GM19025 (cell line): ENCODE measurements at regions not wholly inside any gene's neighbourhood (a gene's known extent, or its start where the extent isn't known, plus 50 kb on each side); places are given as distances from the start of the nearest gene placed in this dataset.

ENCODE experiments used
- ATAC-seq: cut with Tn5 transposase; IDR thresholded peaks from one replicate; pipeline ENCODE4 v1.9.1; 2021; ENCODE audit warnings: mild to moderate bottlenecking, low read depth, moderate library complexity; ENCODE audit not compliant: unreplicated experiment

DNA sequence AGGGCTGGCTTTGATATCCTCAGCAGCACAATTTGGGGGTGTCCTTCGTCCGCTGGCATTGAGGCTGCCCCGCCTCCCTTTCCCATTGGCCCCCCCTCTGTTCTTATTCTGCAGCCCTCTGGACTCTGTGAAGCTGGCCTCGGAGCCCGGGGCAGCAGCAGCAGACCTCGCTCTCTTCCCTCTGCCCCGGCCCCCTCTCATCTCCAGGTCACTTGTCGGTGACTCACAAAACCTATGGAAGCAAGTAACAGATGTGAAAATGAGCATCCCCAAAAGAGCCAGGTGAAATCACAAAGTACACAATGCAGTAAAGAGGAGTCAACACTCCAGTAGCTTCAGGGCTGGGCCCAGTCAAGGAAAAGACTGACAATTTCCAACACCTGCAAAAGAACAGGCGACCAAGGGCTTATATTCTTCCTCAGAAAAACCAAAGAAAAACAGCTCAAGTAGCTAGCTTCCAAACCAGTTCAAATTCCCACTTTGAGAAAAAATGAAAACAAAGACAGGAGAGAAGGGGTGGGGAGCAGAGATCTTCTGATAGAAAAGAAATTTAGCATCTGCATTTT lies 97.5 kb downstream of the ZNF608 start:
- no peak for ATAC-seq

GRCh38 chr5:124647352-124647751 lies 99.1 kb downstream of the ZNF608 start:
- ATAC-seq: no peak

DNA sequence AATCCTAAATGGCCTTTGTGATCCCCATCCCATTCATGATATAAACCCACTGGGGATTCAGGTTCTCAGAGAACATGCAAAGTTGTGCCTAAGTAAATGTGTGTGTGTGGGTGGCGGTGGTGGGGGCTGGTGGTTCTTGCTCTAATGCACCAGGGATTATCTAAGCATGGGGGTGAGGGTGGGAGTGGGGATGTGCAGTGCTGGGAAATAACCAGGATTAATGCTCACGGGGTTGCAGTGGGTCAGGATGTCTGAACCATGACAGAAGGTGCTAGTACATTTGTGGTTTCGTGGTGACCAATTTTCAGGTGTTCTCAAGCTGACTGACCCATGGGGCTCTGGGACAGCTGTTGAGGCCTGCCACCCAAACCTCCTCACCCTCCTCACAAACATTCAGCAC lies 101.0 kb downstream of the ZNF608 start:
- ATAC-seq: no peak

- no peak for ATAC-seq
These were observed 101.9 kb downstream of the ZNF608 start for GRCh38 chr5:124644582-124644981.

DNA sequence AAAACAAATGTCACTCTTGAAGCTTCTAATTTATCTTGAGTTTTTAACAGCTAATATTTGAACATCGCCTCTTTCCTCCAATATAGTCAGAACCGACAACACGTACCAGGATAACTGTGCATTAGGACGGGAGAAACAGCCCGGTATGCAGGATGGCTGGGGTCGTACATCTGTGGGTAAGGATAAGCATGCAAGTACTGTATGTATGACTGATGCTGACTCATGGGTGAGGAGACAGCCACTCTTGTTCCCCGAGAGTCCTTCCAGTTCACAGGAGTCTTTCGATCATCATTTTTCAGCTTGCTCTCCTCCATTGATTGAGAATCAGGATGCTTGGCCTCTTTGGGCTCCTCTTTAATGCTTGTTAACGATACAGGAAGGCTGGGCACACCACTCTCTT lies 102.3 kb downstream of the ZNF608 start:
- no peak for ATAC-seq

GRCh38 chr5:124643336-124643735 lies 103.1 kb downstream of the ZNF608 start:
- no peak for ATAC-seq

- ATAC-seq: no peak
These were observed 104.3 kb downstream of the ZNF608 start for GRCh38 chr5:124642151-124642550.

DNA sequence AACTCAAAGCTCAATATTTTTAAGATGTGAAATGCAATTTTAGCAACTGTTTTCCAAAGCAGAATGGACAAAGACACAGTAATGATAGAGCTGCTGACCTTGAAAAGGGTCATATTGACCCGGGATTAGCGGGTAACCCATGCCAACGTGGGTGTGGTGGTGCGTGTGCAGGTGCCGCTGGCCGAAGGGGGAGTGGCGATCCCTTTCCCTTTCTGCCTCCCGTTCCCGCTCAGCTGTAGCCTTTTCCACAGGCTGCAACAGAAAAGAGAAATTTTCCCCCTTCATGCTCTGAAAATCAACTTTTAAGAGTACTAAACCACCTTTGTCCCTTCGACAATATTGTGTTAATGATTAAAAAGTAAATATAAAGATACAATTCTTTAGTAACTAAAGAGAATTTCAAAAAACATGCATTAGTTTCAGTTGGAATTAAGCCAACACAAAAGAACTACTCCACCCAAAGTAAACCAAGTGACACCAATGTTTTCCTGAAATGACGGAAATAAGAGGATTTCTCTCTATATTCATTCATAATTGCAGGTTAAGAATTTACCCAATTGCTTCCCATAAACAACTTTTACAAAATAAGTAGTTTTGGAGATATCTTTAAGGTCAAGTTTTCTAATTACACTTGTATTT lies 105.2 kb downstream of the ZNF608 start:
- no peak for ATAC-seq

- ATAC-seq: no peak
These were observed 107.3 kb downstream of the ZNF608 start for GRCh38 chr5:124639095-124639665.

DNA sequence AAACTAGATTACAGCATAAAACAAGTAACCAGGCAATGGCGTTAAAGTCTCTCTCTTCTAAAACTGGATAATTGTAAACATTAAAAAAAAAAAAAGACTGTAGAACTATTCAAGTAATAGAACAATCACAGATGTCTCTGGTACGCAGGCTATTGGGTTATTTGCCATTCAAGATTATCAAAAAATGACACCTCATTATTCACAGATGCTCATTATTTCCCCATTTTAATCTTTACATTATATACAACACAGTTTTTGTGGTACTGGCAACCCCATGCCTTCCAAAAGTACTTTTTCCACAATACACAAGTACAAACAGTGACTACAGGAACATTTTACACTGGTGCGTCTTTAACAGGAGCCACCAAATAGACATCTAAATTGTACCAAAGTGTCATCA lies 109.4 kb downstream of the ZNF608 start:
- ATAC-seq: no peak

- no peak for ATAC-seq
These were observed 111.6 kb downstream of the ZNF608 start for GRCh38 chr5:124634741-124635323.

- no peak for ATAC-seq
These were observed 112.2 kb downstream of the ZNF608 start for GRCh38 chr5:124634228-124634739.

DNA sequence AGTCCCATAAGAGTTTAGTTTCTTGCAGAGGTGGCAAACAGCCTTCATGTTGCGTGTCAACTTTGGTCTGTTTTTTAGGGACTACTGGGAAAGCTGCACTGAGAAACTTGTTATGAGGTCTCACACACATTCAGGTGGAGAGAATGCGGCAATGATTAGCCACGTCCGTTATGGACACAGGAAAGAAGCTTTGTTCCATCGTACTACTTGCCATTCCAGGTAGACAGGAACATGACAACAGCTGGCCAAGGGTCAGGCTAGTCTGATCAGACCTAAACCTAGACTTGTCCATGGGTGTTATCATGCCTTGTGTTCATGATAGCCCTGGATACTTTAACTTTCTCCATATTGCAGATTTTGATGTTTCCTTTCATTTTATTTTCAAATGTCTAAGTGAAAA lies 113.2 kb downstream of the ZNF608 start:
- ATAC-seq: no peak

- no peak for ATAC-seq
These were observed 114.4 kb downstream of the ZNF608 start for GRCh38 chr5:124631874-124632550.

DNA sequence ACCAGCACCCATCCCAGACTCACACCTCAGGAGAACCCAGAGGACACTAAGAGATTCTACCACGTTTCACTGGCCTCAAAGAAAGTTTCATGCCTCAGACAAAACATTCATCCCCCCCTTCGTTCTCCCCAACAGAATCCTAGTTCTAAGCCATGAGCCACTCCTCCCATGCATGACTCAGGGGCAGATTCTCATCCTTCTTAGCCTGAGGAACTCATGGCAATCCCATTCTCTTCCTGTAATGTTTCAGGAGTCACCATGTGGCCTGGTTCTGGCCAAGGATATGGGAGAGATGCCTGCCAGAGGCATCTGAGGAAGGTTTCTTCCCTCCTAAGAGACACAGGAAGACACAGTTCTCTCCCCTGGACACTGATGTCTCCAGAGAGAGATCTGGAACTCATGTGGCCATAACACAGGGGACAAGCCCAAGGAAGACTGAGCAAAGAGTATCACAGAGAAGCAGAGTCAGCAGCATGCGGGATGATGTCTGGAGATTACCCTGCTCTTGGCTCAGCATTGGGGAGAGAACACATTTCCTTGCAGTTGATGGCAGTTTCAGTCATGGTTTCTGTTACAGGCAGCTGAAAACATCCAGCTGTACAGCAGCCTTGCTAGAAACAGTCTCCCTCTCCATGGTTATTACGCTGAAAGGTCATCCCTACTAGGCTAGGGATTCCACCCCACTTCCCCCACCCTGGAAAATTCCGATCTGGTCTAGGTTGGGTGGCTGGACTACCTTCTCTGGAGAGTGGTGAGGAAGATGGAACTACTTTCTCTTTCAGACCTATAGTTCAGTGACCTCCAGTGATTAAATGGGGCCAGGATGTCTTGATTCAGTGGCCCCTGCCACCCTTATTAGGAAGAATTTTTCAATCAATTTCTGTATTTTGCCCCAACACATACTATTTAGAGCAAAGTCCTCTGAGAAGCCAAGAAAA lies 115.4 kb downstream of the ZNF608 start:
- ATAC-seq: peak; percentile 72

GRCh38 chr5:124628721-124629596 lies 117.5 kb downstream of the ZNF608 start:
- ATAC-seq: no peak

DNA sequence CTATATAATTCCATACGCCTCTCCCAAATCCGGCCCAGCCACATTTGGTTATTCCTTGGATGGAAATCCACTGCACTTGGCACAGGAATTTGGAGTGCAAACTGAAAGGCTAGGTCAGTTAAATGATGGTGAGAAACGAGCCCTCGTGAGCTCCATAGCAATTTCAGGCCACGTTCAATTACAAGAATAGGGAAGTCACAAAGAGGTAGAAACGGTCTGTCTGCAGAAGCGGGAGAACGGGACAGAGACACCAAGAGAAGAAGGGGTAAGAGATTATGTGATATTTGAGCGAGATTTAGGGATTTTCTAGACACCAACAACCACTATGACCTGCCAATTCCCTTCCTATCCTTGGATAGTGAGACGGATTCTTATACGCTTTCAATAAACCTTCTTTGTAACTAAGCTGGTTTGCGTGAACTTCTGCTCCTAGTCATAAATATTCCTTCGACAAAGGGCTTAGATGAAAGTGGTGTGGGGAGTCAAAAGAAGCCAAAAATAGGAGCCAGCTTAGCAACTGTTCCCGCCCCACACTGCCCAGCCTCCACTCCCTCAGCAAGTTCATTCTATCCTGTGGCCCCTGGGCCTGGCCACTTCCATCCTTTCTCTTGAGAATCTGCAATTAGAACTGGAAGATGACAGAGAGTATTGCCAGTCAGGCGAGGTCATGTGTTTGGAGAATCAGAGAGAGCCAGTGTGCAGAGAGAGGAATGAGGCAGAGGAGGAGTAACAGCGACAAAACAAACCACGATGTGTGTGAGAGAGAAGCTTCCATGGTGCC lies 118.4 kb downstream of the ZNF608 start:
- no peak for ATAC-seq

DNA sequence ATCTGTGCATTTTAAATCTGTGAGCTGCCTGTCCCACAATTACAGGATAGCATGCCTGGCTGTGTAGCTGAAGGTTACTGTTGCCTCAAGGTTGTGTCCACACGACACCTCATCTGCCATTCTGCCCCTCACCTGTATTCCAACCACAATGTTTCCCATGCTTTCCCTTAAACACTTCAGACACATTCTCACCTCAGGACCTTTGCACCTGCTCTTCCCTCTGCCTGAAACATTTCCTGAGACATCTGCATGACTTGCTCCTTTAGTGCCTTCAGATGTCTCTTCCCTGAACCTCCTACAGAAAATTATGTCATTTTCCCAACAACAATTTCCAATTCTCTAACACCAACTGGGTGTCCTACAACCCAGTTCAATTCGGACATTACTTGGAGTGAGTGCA lies 120.4 kb downstream of the ZNF608 start:
- no peak for ATAC-seq
